Suprapubic skin (tissue), 4 donors: ENCODE measurements at regions not wholly inside any gene's neighbourhood (a gene's known extent, or its start where the extent isn't known, plus 50 kb on each side); places are given as distances from the start of the nearest gene placed in this dataset.
"Not testable (repeated sequence)": the region's sequence is repeated elsewhere in the genome, so short reads cannot be mapped to it uniquely, and the experiment has no call there.

ENCODE experiments used
- POLR2A ChIP-seq, 2 donors: fragments of 450-650 bp; IDR thresholded peaks; one replicate each; pipeline ENCODE4 v1.6.1; 2017; ENCODE audit warnings: antibody characterized with exemption in 2 of 2, mild to moderate bottlenecking in 2 of 2, moderate library complexity in 2 of 2
- POLR2AphosphoS5 ChIP-seq, 3 donors: sonication (generic); formaldehyde crosslinking; IDR thresholded peaks; one replicate each; pipeline ENCODE4 v1.6.1; 2017; ENCODE audit warnings: antibody characterized with exemption in 3 of 3
- TF ChIP-seq, protein P1 (sequence below), 2 donors: fragments of 200-600 bp in 1 of 2; fragments of 450-650 bp in 1 of 2; sonication (generic) in 1 of 2; IDR thresholded peaks; one replicate each; pipeline ENCODE4 v1.5.1; 2016 to 2019; ENCODE audit warnings: antibody characterized with exemption in 2 of 2, mild to moderate bottlenecking in 1 of 2, moderate library complexity in 1 of 2

DNA sequence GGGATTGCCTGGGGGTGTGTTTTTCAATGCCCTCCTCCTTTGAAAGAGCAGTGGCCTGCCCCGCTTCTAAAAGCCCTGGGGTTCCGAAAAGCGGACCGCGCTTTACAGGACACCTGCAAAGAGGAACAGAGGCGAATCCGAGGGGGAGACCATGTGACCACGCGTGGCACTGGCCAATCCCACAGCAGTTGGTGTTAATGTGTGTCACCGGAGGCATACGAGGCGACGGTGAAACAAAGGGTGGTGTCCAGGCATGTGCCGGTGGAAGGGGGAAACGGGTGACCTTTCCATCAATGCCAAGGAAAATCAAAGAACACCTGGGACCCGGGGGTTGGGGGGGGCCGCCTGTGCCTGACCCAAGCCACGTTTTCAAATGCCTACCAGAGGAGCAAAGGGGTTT, 478.4 kb downstream of the SPATA31A7 start:
- TF ChIP-seq, protein P1, sequence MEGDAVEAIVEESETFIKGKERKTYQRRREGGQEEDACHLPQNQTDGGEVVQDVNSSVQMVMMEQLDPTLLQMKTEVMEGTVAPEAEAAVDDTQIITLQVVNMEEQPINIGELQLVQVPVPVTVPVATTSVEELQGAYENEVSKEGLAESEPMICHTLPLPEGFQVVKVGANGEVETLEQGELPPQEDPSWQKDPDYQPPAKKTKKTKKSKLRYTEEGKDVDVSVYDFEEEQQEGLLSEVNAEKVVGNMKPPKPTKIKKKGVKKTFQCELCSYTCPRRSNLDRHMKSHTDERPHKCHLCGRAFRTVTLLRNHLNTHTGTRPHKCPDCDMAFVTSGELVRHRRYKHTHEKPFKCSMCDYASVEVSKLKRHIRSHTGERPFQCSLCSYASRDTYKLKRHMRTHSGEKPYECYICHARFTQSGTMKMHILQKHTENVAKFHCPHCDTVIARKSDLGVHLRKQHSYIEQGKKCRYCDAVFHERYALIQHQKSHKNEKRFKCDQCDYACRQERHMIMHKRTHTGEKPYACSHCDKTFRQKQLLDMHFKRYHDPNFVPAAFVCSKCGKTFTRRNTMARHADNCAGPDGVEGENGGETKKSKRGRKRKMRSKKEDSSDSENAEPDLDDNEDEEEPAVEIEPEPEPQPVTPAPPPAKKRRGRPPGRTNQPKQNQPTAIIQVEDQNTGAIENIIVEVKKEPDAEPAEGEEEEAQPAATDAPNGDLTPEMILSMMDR (IDR thresholded peaks at IDR 0.05): not testable (repeated sequence)
- TF ChIP-seq POLR2A, POLR2AphosphoS5 (IDR thresholded peaks at IDR 0.05): not testable (repeated sequence)
